Testis (tissue), 2 donors: ENCODE measurements at regions not wholly inside any gene's neighbourhood (a gene's known extent, or its start where the extent isn't known, plus 50 kb on each side); places are given as distances from the start of the nearest gene placed in this dataset.
"Not testable (repeated sequence)": the region's sequence is repeated elsewhere in the genome, so short reads cannot be mapped to it uniquely, and the experiment has no call there.

Experiments used
- DNase-seq: peaks from one replicate; pipeline ENCODE4 v3.0.0-alpha.2; 2019
- H3K27ac ChIP-seq, 2 donors: fragments of 200-600 bp; sonication (generic); one replicate each; pipeline ENCODE4 v1.5.1; 2019
- H3K27me3 ChIP-seq: fragments of 200-600 bp; sonication (generic); one replicate; pipeline ENCODE4 v1.5.1; 2019
- H3K36me3 ChIP-seq: fragments of 200-600 bp; sonication (generic); one replicate; pipeline ENCODE4 v1.5.1; 2017; ENCODE audit warnings: low read depth; ENCODE audit errors: missing control alignments
- H3K4me1 ChIP-seq: fragments of 200-600 bp; sonication (generic); one replicate; pipeline ENCODE4 v1.5.1; 2019
- H3K4me3 ChIP-seq, 2 donors: fragments of 200-600 bp; sonication (generic); one replicate each; pipeline ENCODE4 v1.5.1; 2017 to 2019
- H3K9me3 ChIP-seq: fragments of 200-600 bp; sonication (generic); one replicate; pipeline ENCODE4 v1.5.1; 2017
- CTCF ChIP-seq, 3 experiments: fragments of 450-650 bp in 2 of 3; fragments of 200-600 bp in 1 of 3; sonication (generic) in 1 of 3; IDR thresholded peaks; one replicate each; pipeline ENCODE4 v1.5.1; 2016 to 2019; ENCODE audit warnings: antibody characterized with exemption in 3 of 3, mild to moderate bottlenecking in 2 of 3, moderate library complexity in 1 of 3
- POLR2A ChIP-seq: fragments of 450-650 bp; IDR thresholded peaks from one replicate; pipeline ENCODE4 v1.6.1; 2017; ENCODE audit warnings: antibody characterized with exemption, mild to moderate bottlenecking, moderate library complexity
- WGBS, 2 donors: methylation state at CpG; one replicate each; pipeline ENCODE4 v1.1.5; 2018; 5-methylcytosine and 5-hydroxymethylcytosine counted together
- intact Hi-C: fragments of 100-400 bp; cut with DNase I; formaldehyde crosslinking; loops from one replicate; pipeline ENCODE4 v1.15.1; 2023; ENCODE audit warnings: low total_unique reads

- H3K27ac ChIP-seq: no peak overlapping the region
- H3K4me3 ChIP-seq: no peak overlapping the region
- WGBS, 2 donors: 95 to 96% methylated on average over 4 of the region's 4 CpGs
- intact Hi-C loops: no loop called here
- DNase-seq: no peak
- H3K9me3 ChIP-seq: no peaks in the 10 kb centered on the region
- TF ChIP-seq CTCF (IDR thresholded peaks at IDR 0.05) (no peak), POLR2A (no peak)
- H3K36me3 ChIP-seq: no peaks in the 10 kb centered on the region
- no peaks in the 10 kb centered on the region for H3K27me3 ChIP-seq
- no peaks in the 10 kb centered on the region for H3K4me1 ChIP-seq
Measured at GRCh38 chr2:187024739-187025138, 175.8 kb upstream of the ZSWIM2 start.

- intact Hi-C loops, DNase-seq, H3K27ac ChIP-seq, H3K36me3 ChIP-seq, H3K9me3 ChIP-seq, H3K27me3 ChIP-seq, H3K4me3 ChIP-seq, H3K4me1 ChIP-seq: not testable (repeated sequence)
- 94 to 100% methylated on average over 4 of the region's 4 CpGs for WGBS, 2 donors
Measured at GRCh38 chr2:187023996-187024395, 175.0 kb upstream of the ZSWIM2 start.

GRCh38 chr2:187017438-187017837, 168.5 kb upstream of the ZSWIM2 start:
- H3K9me3 ChIP-seq: no peaks in the 10 kb centered on the region
- H3K4me3 ChIP-seq: no peak overlapping the region
- intact Hi-C loops: no loop called here
- H3K27ac ChIP-seq: no peak overlapping the region
- no peaks in the 10 kb centered on the region for H3K27me3 ChIP-seq
- H3K4me1 ChIP-seq: no peaks in the 10 kb centered on the region
- TF ChIP-seq CTCF (IDR thresholded peaks at IDR 0.05) (no peak), POLR2A (no peak)
- 85 to 89% methylated on average over 5 of the region's 5 CpGs for WGBS, 2 donors
- no peaks in the 10 kb centered on the region for H3K36me3 ChIP-seq
- DNase-seq: no peak

- no peaks in the 10 kb centered on the region for H3K27me3 ChIP-seq
- 68 to 73% methylated on average over 4 of the region's 4 CpGs for WGBS, 2 donors
- no peaks in the 10 kb centered on the region for H3K4me1 ChIP-seq
- no peaks in the 10 kb centered on the region for H3K9me3 ChIP-seq
- intact Hi-C loops: no loop called here
- TF ChIP-seq CTCF (IDR thresholded peaks at IDR 0.05) (no peak), POLR2A (no peak)
- no peaks in the 10 kb centered on the region for H3K36me3 ChIP-seq
- no peak overlapping the region for H3K27ac ChIP-seq
- no peak for DNase-seq
- H3K4me3 ChIP-seq: no peak overlapping the region
Measured at GRCh38 chr2:187013058-187013457, 164.1 kb upstream of the ZSWIM2 start.

GRCh38 chr2:187011206-187011832, 162.3 kb upstream of the ZSWIM2 start:
- DNase-seq: no peak
- TF ChIP-seq CTCF (IDR thresholded peaks at IDR 0.05): no peak
- no peak for TF ChIP-seq POLR2A

More at GRCh38 chr2:187011206-187011832, 162.3 kb upstream of the ZSWIM2 start:
- no peaks in the 10 kb centered on the region for H3K27me3 ChIP-seq
- intact Hi-C loops: no loop called here
- H3K27ac ChIP-seq: no peak overlapping the region
- H3K9me3 ChIP-seq: no peaks in the 10 kb centered on the region
- no peak overlapping the region for H3K4me3 ChIP-seq
- WGBS, 2 donors: 88 to 92% methylated on average over 3 of the region's 3 CpGs
- H3K36me3 ChIP-seq: no peaks in the 10 kb centered on the region
- H3K4me1 ChIP-seq: no peaks in the 10 kb centered on the region
